SU-DHL-6 (cell line): ENCODE measurements at regions not wholly inside any gene's neighbourhood (a gene's known extent, or its start where the extent isn't known, plus 50 kb on each side); places are given as distances from the start of the nearest gene placed in this dataset.

Experiments
- H2AFZ ChIP-seq: fragments of 200-600 bp; sonication (generic); 2 replicates; pipeline ENCODE4 v1.6.1; 2014; ENCODE audit warnings: low read depth, mild to moderate bottlenecking, moderate library complexity, mixed read lengths, antibody characterized with exemption, low read length; ENCODE audit not compliant: severe bottlenecking
- H3F3A ChIP-seq: fragments of 200-600 bp; shearing (Covaris generic); 2 replicates; pipeline ENCODE4 v1.6.0; 2016; ENCODE audit warnings: antibody characterized with exemption, mild to moderate bottlenecking; ENCODE audit not compliant: insufficient read depth
- H3K27ac ChIP-seq: fragments of 200-600 bp; sonication (generic); 2 replicates; pipeline ENCODE4 v1.5.1; 2016; ENCODE audit warnings: low read depth, mild to moderate bottlenecking, low read length, moderate library complexity, mixed read lengths
- H3K27me3 ChIP-seq: fragments of 200-600 bp; sonication (generic), shearing (Covaris generic); 2 replicates; pipeline ENCODE4 v1.6.0; 2014; ENCODE audit warnings: mild to moderate bottlenecking, low read length
- H3K36me3 ChIP-seq: fragments of 200-600 bp; sonication (generic); 2 replicates; pipeline ENCODE4 v1.6.1; 2014; ENCODE audit warnings: mild to moderate bottlenecking, low read length, mixed read lengths
- H3K4me2 ChIP-seq: fragments of 300-600, 200-600 bp; shearing (Covaris generic), sonication (generic); 2 replicates; pipeline ENCODE4 v1.6.0; 2014; ENCODE audit warnings: low read length, low read depth, mild to moderate bottlenecking; ENCODE audit not compliant: poor library complexity, severe bottlenecking
- H3K4me3 ChIP-seq: fragments of 200-600 bp; sonication (generic); 2 replicates; pipeline ENCODE4 v1.5.1; 2014; ENCODE audit warnings: antibody characterized with exemption, low read length, mild to moderate bottlenecking, mixed read lengths; ENCODE audit not compliant: insufficient read depth, poor library complexity, severe bottlenecking
- H3K79me2 ChIP-seq: fragments of 200-600 bp; sonication (generic); 2 replicates; pipeline ENCODE4 v1.6.1; 2014; ENCODE audit warnings: mild to moderate bottlenecking, low read length, moderate library complexity; ENCODE audit not compliant: insufficient read depth
- H3K9ac ChIP-seq: fragments of 200-600 bp; sonication (generic); 2 replicates; pipeline ENCODE4 v1.7.0; 2014; ENCODE audit warnings: mild to moderate bottlenecking, low read length
- H3K9me2 ChIP-seq: fragments of 200-600 bp; sonication (generic); replicated peaks from 2 replicates; pipeline ENCODE4 v1.6.1; 2014; ENCODE audit warnings: low read length; ENCODE audit not compliant: insufficient read depth
- H3K9me3 ChIP-seq: fragments of 200-600 bp; sonication (generic); 2 replicates; pipeline ENCODE4 v1.6.1; 2014; ENCODE audit warnings: low read length, mixed read lengths; ENCODE audit not compliant: insufficient read depth
- H4K20me1 ChIP-seq: fragments of 200-600 bp; sonication (generic); 2 replicates; pipeline ENCODE4 v1.6.1; 2014; ENCODE audit warnings: low read depth, mild to moderate bottlenecking, antibody characterized with exemption, low read length, moderate library complexity, mixed read lengths
- EZH2phosphoT487 ChIP-seq: fragments of 200-600 bp; sonication (generic), shearing (Covaris generic); conservative IDR thresholded peaks from 2 replicates; pipeline ENCODE4 v1.6.1; 2018; ENCODE audit warnings: mild to moderate bottlenecking, antibody characterized with exemption, low read length, moderate library complexity, mixed read lengths
- TF ChIP-seq, protein P1 (sequence below): fragments of 200-600 bp; sonication (generic); IDR thresholded peaks from one replicate; pipeline ENCODE4 v1.5.1; 2017; ENCODE audit warnings: antibody characterized with exemption, mild to moderate bottlenecking, low read length, moderate library complexity; ENCODE audit not compliant: insufficient read depth, poor library complexity, severe bottlenecking

DNA sequence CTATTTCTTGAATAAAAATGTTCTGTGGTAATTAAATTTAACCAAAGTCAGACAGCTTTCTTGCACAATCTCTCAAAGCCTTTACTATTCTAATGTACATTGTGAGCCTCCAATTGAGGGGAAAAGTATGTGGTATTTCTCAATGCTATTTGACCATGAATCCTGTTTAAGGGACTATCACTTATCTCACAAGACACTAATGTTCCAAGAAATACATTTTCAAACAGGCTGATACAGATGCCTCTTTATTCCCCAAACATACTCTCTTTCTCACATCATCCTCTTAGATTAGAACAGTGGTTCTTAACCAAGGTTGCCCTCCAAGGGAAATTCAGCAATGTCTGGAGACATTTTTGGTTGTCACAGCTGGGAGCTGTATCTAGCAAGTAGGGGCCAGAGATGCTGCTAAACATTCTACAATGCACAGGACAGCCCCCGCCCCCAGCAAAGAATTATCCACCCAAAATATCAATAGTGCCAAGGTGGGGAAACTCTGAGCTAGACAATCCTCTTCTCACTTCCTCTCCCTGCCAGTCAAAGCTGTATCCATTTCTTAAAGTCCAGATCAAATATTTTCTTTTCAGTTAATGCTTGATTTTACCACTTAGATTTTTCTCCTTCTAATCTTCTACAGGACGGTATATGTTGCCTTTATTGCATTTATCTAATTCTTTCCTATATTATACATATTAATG lies 129.2 kb upstream of the TRIM2 start:
- Histone ChIP-seq H2AFZ (no peak overlapping the region), H3K79me2 (no peaks in the 10 kb centered on the region), H3K4me3 (no peak overlapping the region), H3K27me3 (no peaks in the 10 kb centered on the region), H3F3A (no peaks in the 10 kb centered on the region), H3K9me2 (no peaks in the 10 kb centered on the region), H3K9me3 (no peaks in the 10 kb centered on the region), H4K20me1 (no peaks in the 10 kb centered on the region), H3K36me3 (no peaks in the 10 kb centered on the region), H3K27ac (no peak overlapping the region), H3K4me2 (no peak overlapping the region), H3K9ac (no peak overlapping the region)
- TF ChIP-seq, protein P1, sequence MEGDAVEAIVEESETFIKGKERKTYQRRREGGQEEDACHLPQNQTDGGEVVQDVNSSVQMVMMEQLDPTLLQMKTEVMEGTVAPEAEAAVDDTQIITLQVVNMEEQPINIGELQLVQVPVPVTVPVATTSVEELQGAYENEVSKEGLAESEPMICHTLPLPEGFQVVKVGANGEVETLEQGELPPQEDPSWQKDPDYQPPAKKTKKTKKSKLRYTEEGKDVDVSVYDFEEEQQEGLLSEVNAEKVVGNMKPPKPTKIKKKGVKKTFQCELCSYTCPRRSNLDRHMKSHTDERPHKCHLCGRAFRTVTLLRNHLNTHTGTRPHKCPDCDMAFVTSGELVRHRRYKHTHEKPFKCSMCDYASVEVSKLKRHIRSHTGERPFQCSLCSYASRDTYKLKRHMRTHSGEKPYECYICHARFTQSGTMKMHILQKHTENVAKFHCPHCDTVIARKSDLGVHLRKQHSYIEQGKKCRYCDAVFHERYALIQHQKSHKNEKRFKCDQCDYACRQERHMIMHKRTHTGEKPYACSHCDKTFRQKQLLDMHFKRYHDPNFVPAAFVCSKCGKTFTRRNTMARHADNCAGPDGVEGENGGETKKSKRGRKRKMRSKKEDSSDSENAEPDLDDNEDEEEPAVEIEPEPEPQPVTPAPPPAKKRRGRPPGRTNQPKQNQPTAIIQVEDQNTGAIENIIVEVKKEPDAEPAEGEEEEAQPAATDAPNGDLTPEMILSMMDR: no peak
- TF ChIP-seq EZH2phosphoT487: no peak

DNA sequence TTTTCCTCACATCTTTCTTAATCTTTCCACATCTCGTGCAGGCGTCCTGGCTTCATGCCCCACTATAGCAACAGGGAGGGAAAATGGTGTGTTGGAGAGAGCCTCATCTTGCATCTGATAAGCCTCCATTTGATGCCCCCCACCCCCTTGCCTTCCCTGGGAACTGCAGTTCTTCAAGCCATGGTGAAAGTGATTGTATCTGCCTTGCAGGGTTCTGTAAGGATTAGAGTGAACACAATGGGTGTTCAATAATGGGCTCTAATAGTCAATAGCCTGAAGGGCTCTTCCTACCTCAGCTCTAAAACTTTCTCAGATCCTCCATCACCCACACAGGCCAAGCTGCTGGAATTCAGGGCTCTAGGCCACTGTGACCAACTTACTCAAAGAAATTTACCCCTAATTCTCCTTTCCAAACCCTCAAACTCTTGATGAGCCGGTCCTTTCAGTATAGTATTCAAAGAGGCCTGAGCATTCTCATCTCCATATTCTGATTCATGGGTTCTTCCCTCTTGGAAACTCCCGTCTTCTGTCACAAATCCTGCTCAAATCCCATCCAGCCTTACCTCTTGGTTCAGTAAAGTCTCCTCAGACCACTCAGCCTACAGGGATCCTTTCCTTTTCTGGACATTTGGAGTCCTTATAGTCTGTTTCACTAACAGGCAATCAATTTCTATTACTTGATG lies 128.3 kb upstream of the TRIM2 start:
- H3K4me3 ChIP-seq: no peak overlapping the region
- no peaks in the 10 kb centered on the region for H3K9me2 ChIP-seq
- no peaks in the 10 kb centered on the region for H3K36me3 ChIP-seq
- no peak overlapping the region for H3K27ac ChIP-seq
- no peak overlapping the region for H3K9ac ChIP-seq
- no peaks in the 10 kb centered on the region for H3K27me3 ChIP-seq
- no peak overlapping the region for H3K4me2 ChIP-seq
- TF ChIP-seq, protein P1: no peak
- TF ChIP-seq EZH2phosphoT487: no peak
- no peaks in the 10 kb centered on the region for H3F3A ChIP-seq
- H3K79me2 ChIP-seq: no peaks in the 10 kb centered on the region
- no peaks in the 10 kb centered on the region for H3K9me3 ChIP-seq
- no peaks in the 10 kb centered on the region for H4K20me1 ChIP-seq
- no peak overlapping the region for H2AFZ ChIP-seq

DNA sequence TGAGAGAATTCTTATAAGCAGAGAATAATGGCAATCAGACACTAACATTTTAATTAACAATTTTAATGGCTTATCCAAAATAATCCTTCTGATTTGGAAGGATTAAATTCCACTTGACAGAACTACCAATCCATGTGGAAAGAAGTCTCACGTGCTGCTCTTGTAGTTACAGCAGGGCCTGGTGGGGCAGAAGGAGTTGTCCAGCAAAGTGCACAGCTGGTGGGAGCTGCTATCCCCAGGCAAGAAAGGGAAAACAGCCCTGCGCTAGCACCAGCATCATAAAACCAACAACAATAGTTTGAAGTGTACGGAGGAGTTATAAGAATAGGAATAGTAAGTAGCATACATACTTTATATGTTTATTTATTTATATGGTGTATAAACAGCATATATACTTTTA lies 127.4 kb upstream of the TRIM2 start:
- Histone ChIP-seq H2AFZ (no peak overlapping the region), H3K27me3 (no peaks in the 10 kb centered on the region), H3K9me3 (no peaks in the 10 kb centered on the region), H3K27ac (no peak overlapping the region), H3K36me3 (no peaks in the 10 kb centered on the region), H3F3A (no peaks in the 10 kb centered on the region), H3K79me2 (no peaks in the 10 kb centered on the region), H3K9ac (no peak overlapping the region), H3K4me2 (no peak overlapping the region), H3K9me2 (no peaks in the 10 kb centered on the region), H4K20me1 (no peaks in the 10 kb centered on the region), H3K4me3 (no peak overlapping the region)
- TF ChIP-seq EZH2phosphoT487: no peak

DNA sequence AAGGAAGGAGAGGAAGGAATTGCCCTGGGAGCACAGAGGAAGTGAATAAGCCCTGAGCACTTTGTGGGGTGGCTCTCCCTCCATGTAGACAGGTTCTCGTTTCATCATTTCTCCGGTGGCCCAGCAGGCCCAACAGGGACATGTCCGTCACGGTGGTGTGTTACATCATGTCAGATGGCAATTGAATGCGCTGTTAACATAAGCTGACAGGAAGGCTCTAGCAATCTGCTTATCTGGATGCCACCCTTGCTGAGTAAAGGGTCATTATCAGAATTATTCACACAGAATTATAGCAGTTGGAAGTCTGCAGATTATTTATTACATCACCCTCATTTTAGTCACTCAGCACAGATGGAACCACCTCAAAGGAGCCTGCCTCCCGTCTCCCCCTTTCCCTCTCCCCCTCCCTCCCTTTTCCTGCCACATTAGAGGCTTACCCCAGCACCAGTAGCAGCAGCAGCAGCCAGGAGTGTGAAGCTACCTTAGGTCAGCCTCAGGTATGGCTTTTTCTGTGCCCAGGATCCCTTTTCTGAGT lies 124.3 kb upstream of the TRIM2 start:
- no peaks in the 10 kb centered on the region for H3K9me2 ChIP-seq
- no peaks in the 10 kb centered on the region for H3F3A ChIP-seq
- no peak overlapping the region for H3K4me2 ChIP-seq
- no peak overlapping the region for H2AFZ ChIP-seq
- H3K4me3 ChIP-seq: no peak overlapping the region
- no peak overlapping the region for H3K9ac ChIP-seq
- H3K79me2 ChIP-seq: no peaks in the 10 kb centered on the region
- no peaks in the 10 kb centered on the region for H4K20me1 ChIP-seq
- H3K27me3 ChIP-seq: no peaks in the 10 kb centered on the region
- TF ChIP-seq, protein P1: no peak
- no peaks in the 10 kb centered on the region for H3K36me3 ChIP-seq
- no peak overlapping the region for H3K27ac ChIP-seq
- H3K9me3 ChIP-seq: no peaks in the 10 kb centered on the region
